ENCODE measurements at regions not wholly inside any gene's neighbourhood (a gene's known extent, or its start where the extent isn't known, plus 50 kb on each side); places are given as distances from the start of the nearest gene placed in this dataset.

DNA sequence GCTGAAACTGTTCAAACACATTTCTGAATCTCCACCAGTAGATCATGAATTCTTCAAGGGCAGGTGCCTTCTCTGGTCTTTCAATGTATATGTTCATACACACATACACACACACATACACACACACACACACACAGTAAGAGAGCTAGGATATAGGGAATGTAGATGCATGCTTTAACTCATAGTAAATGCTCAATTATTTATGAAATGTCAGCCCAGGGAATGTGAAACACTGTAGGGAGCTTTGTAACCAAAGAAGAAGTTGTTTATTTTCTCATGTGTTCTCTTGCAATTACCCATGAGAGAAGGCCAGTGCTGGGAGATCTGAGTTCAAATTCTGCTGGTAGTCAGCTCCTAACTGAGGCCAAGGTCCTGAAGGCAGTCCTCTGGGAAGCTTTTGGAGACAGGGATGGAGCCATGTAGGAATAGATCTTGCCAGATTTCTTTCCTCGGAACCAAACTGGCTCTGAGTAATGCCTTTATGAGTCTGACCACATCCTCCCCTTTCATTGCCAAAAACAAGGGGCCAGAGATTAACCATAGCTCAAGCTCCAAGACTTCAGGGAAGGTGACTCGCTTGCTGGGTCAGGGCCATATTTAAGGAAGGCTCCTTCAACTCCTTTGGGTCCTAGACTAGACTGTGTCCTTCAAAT lies 487.0 kb upstream of the TNC start:
- in situ Hi-C loops (cut with HindIII; ENCODE audit: low pct_ligation_motif_present, low pct_unique_long_range_greater_than_20kb, low sequenced_read_pairs) = no loop called here
- DNase-seq = peak; percentile 62

- in situ Hi-C loops (cut with HindIII; ENCODE audit: low pct_ligation_motif_present, low pct_unique_long_range_greater_than_20kb, low sequenced_read_pairs) = no loop called here
- DNase-seq = no peak
Measured at GRCh38 chr9:115606838-115607237, 488.9 kb upstream of the TNC start.

- in situ Hi-C loops (cut with HindIII; ENCODE audit: low pct_ligation_motif_present, low pct_unique_long_range_greater_than_20kb, low sequenced_read_pairs) = no loop called here
- DNase-seq = no peak
Measured at GRCh38 chr9:115614326-115614999, 496.5 kb upstream of the TNC start.

- no peak for DNase-seq
- in situ Hi-C loops (cut with HindIII; ENCODE audit: low pct_ligation_motif_present, low pct_unique_long_range_greater_than_20kb, low sequenced_read_pairs) = no loop called here
Measured at GRCh38 chr9:115615000-115615401, 497.0 kb upstream of the TNC start.

- DNase-seq = peak; percentile 55
- in situ Hi-C loops (cut with HindIII; ENCODE audit: low pct_ligation_motif_present, low pct_unique_long_range_greater_than_20kb, low sequenced_read_pairs) = no loop called here
Measured at GRCh38 chr9:115615821-115616665, 498.1 kb upstream of the TNC start.

DNA sequence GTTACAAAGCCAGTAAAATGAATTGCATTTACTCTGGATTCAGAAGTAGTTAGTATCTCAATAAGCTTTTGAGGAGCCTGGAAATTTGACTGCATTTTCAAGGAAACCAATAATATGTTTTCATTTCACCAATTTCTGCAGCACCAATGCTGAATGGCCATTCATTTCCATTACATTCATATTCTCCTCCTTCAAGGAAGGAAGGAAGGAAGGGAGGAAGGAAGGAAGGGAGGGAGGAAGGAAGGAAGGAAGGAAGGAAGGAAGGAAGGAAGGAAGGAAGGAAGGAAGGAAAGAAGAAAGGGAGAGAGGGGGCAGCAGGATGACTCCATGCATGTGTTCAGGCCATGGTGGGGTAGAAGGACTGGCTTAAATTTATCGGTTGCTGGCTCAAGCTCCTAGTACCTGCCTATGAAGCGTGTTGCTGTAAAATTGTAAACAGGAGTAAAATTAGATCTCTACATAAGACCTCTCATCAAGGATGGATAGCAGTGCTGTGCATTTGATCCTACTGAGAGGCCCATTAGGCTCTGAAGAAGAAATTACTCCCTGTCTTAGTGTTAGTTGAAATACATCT lies 498.8 kb upstream of the TNC start:
- in situ Hi-C loops (cut with HindIII; ENCODE audit: low pct_ligation_motif_present, low pct_unique_long_range_greater_than_20kb, low sequenced_read_pairs) = no loop called here

GRCh38 chr9:115625251-115625650 lies 507.3 kb upstream of the TNC start:
- DNase-seq = no peak
- in situ Hi-C loops (cut with HindIII; ENCODE audit: low pct_ligation_motif_present, low pct_unique_long_range_greater_than_20kb, low sequenced_read_pairs) = no loop called here

More for the DNA sequence above, 498.8 kb upstream of the TNC start:
- DNase-seq = no peak

GRCh38 chr9:115625954-115626353 lies 508.0 kb upstream of the TNC start:
- in situ Hi-C loops (cut with HindIII; ENCODE audit: low pct_ligation_motif_present, low pct_unique_long_range_greater_than_20kb, low sequenced_read_pairs) = no loop called here
- DNase-seq = no peak

DNA sequence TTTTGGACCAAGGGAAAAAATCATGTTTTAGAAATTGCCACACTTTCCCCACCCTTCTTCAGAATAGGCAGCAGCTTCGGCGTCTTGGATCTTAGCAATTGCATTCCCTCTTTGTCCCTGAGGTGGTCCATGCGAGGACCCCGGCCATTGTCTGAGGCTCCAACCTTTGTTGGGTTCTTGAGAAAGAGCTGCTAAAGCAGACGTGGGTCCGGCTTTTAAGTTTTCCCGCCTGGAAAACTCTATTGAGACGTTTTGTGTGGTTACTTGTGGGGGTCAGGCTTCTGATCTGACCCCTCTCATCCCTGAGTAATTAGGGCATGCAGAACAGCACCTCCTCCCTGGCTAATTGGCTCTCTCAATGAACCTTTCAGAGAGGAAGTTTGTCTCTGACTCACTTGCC lies 509.6 kb upstream of the TNC start:
- in situ Hi-C loops (cut with HindIII; ENCODE audit: low pct_ligation_motif_present, low pct_unique_long_range_greater_than_20kb, low sequenced_read_pairs) = no loop called here
- no peak for DNase-seq

- DNase-seq = no peak
- in situ Hi-C loops (cut with HindIII; ENCODE audit: low pct_ligation_motif_present, low pct_unique_long_range_greater_than_20kb, low sequenced_read_pairs) = no loop called here
Measured at GRCh38 chr9:115628426-115628825, 510.5 kb upstream of the TNC start.

- no peak for DNase-seq
- in situ Hi-C loops (cut with HindIII; ENCODE audit: low pct_ligation_motif_present, low pct_unique_long_range_greater_than_20kb, low sequenced_read_pairs) = no loop called here
Measured at GRCh38 chr9:115629879-115630840, 512.2 kb upstream of the TNC start.

- in situ Hi-C loops (cut with HindIII; ENCODE audit: low pct_ligation_motif_present, low pct_unique_long_range_greater_than_20kb, low sequenced_read_pairs) = no loop called here
- DNase-seq = no peak
Measured at GRCh38 chr9:115632391-115632790, 514.4 kb upstream of the TNC start.

DNA sequence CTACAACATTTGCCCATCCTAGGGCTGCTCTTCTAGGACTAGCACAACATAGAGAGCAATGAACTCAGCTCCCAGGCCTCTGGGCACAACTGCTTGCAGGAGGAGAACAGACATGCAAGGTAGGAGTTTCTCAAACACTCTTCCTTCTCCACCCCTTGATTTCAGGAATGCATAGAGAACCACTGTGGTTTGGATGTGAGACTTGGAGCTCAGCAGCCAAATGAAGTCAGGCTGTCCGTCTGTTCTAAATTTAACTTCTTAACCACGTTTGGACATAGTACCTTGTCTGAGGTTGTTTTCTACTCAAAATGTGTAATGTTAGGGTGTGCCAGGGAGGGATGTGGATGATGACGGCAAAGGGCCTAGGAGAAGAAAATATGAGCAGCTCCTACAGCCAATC lies 515.1 kb upstream of the TNC start:
- no peak for DNase-seq
- in situ Hi-C loops (cut with HindIII; ENCODE audit: low pct_ligation_motif_present, low pct_unique_long_range_greater_than_20kb, low sequenced_read_pairs) = no loop called here

- no peak for DNase-seq
- in situ Hi-C loops (cut with HindIII; ENCODE audit: low pct_ligation_motif_present, low pct_unique_long_range_greater_than_20kb, low sequenced_read_pairs) = no loop called here
Measured at GRCh38 chr9:115635680-115636383, 517.8 kb upstream of the PAPPA start.

- DNase-seq = no peak
- in situ Hi-C loops (cut with HindIII; ENCODE audit: low pct_ligation_motif_present, low pct_unique_long_range_greater_than_20kb, low sequenced_read_pairs) = no loop called here
Measured at GRCh38 chr9:115636596-115636995, 517.0 kb upstream of the PAPPA start.

DNA sequence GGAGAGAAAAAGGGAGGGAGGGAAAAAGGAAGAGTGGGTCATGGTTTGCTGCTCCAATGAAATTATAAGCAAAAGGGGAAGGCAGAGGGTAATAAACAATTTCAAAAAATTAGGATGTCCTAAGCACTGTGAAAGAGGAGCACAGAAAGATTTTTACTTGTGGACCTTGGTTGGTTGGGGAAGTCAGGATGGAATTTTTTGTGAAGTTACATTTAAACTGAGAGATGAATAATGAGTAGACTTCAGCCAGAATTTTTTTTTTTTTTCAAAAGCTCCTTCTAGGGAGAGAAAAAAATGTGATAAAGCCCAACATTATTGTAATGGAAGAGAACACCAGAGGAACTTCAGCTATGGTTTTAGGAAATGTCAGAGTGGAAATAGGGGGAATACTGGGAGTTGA lies 515.9 kb upstream of the PAPPA start:
- in situ Hi-C loops (cut with HindIII; ENCODE audit: low pct_ligation_motif_present, low pct_unique_long_range_greater_than_20kb, low sequenced_read_pairs) = no loop called here
- DNase-seq = no peak

DNA sequence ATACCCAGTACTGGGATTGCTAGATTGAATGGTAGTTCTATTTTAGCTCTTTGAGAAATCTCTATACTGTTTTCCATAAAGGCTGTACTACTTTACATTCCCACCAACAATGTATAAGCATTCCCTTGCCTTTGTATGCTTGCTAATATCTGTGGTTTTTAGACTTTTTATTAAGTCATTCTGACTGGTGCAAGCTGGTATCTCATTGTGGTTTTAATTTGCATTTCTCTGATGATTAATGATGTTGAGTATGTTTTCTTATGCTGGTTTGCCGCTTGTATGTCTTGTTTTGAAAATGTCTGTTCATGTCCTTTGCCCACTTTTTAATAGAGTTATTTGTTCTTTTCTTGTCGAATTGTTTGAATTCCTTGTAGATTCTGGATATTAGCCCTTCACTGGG lies 512.7 kb upstream of the PAPPA start:
- in situ Hi-C loops (cut with HindIII; ENCODE audit: low pct_ligation_motif_present, low pct_unique_long_range_greater_than_20kb, low sequenced_read_pairs) = no loop called here
- DNase-seq = no peak

- no peak for DNase-seq
- in situ Hi-C loops (cut with HindIII; ENCODE audit: low pct_ligation_motif_present, low pct_unique_long_range_greater_than_20kb, low sequenced_read_pairs) = no loop called here
Measured at GRCh38 chr9:115642285-115642684, 511.3 kb upstream of the PAPPA start.
